ENCODE measurements at regions not wholly inside any gene's neighbourhood (a gene's known extent, or its start where the extent isn't known, plus 50 kb on each side); places are given as distances from the start of the nearest gene placed in this dataset.
A peak's percentile ranks its signal among the peaks of the same experiment; 100 is the strongest.

GRCh38 chr1:218926631-218927030 lies 247.0 kb upstream of the LYPLAL1 start:
- H2BK120ac ChIP-seq (ENCODE audit: low read depth, low read length), result no peak overlapping the region
- H3K4me3 ChIP-seq (ENCODE audit: low read length in 2 of 2), result no peak overlapping the region
- DNase-seq (ENCODE audit: low spot score), result peak; percentile 9
- no peak overlapping the region for H2AFZ ChIP-seq (ENCODE audit: low read length)
- no peaks in the 10 kb centered on the region for H3K79me1 ChIP-seq (ENCODE audit: low read depth, low read length)
- no peak overlapping the region for H3K4ac ChIP-seq (ENCODE audit: low read length)
- no CpG with 5 or more reads among the region's 2 CpGs for WGBS, 2 donors (ENCODE audit: extremely low coverage in 2 of 2, insufficient read length in 2 of 2, insufficient replicate concordance in 1 of 2)
- H3K9me3 ChIP-seq (replicated peaks in 1 of 2; ENCODE audit: control insufficient read depth in 2 of 2, insufficient read depth in 1 of 2, low read depth in 1 of 2, low read length in 2 of 2), result no peaks in the 10 kb centered on the region
- no peak overlapping the region for H2BK5ac ChIP-seq (ENCODE audit: low read length)
- no peaks in the 10 kb centered on the region for H3K27me3 ChIP-seq (ENCODE audit: control insufficient read depth in 3 of 3, insufficient read depth in 3 of 3, low read depth in 1 of 3, low read length in 3 of 3)
- H4K91ac ChIP-seq (ENCODE audit: low read depth, low read length, poor library complexity), result no peak overlapping the region
- peaks cover 2 to 14% of the 10 kb centered on the region in 2 donors for H3K4me1 ChIP-seq (ENCODE audit: control insufficient read depth in 2 of 2, insufficient read depth in 1 of 2, low read depth in 1 of 2, low read length in 2 of 2)
- no peak overlapping the region for H2BK15ac ChIP-seq (ENCODE audit: low read length)
- no peak overlapping the region for H3K4me2 ChIP-seq (ENCODE audit: insufficient read depth, low read length, poor library complexity, severe bottlenecking)
- no peaks in the 10 kb centered on the region for H3K36me3 ChIP-seq (replicated peaks in 1 of 2; ENCODE audit: control insufficient read depth in 2 of 2, insufficient read depth in 2 of 2, low read length in 2 of 2)
- no peak overlapping the region for H2BK12ac ChIP-seq (ENCODE audit: low read length)
- H3K18ac ChIP-seq (ENCODE audit: low read length), result no peak overlapping the region
- no peak overlapping the region for H3K9ac ChIP-seq (ENCODE audit: low read depth, low read length, poor library complexity)
- no peak overlapping the region for H3K14ac ChIP-seq (ENCODE audit: low read length)
- no peak overlapping the region for H3K23ac ChIP-seq (ENCODE audit: low read depth, low read length, poor library complexity)
- H3K27ac ChIP-seq (replicated peaks; ENCODE audit: low read length), result no peak overlapping the region
- no peak overlapping the region for H2AK5ac ChIP-seq (ENCODE audit: low read depth, low read length)
- no peak overlapping the region for H4K8ac ChIP-seq (ENCODE audit: low read depth, low read length)

- H2AFZ ChIP-seq (ENCODE audit: low read length), result no peak overlapping the region
- H3K9ac ChIP-seq (ENCODE audit: low read depth, low read length, poor library complexity), result no peak overlapping the region
- no peak overlapping the region for H2BK5ac ChIP-seq (ENCODE audit: low read length)
- no peak overlapping the region for H2AK5ac ChIP-seq (ENCODE audit: low read depth, low read length)
- H3K4me1 ChIP-seq (ENCODE audit: control insufficient read depth in 2 of 2, insufficient read depth in 1 of 2, low read depth in 1 of 2, low read length in 2 of 2), result peaks cover 2 to 14% of the 10 kb centered on the region in 2 donors
- no peak overlapping the region for H4K91ac ChIP-seq (ENCODE audit: low read depth, low read length, poor library complexity)
- H3K23ac ChIP-seq (ENCODE audit: low read depth, low read length, poor library complexity), result no peak overlapping the region
- H3K79me1 ChIP-seq (ENCODE audit: low read depth, low read length), result no peaks in the 10 kb centered on the region
- no peaks in the 10 kb centered on the region for H3K36me3 ChIP-seq (replicated peaks in 1 of 2; ENCODE audit: control insufficient read depth in 2 of 2, insufficient read depth in 2 of 2, low read length in 2 of 2)
- no peak overlapping the region for H3K4ac ChIP-seq (ENCODE audit: low read length)
- H4K8ac ChIP-seq (ENCODE audit: low read depth, low read length), result no peak overlapping the region
- H3K18ac ChIP-seq (ENCODE audit: low read length), result no peak overlapping the region
- peaks cover 0 to under 1% of the 10 kb centered on the region in 2 donors for H3K9me3 ChIP-seq (replicated peaks in 1 of 2; ENCODE audit: control insufficient read depth in 2 of 2, insufficient read depth in 1 of 2, low read depth in 1 of 2, low read length in 2 of 2)
- no peak overlapping the region for H2BK12ac ChIP-seq (ENCODE audit: low read length)
- no peak overlapping the region for H3K4me3 ChIP-seq (ENCODE audit: low read length in 2 of 2)
- no peak overlapping the region for H3K4me2 ChIP-seq (ENCODE audit: insufficient read depth, low read length, poor library complexity, severe bottlenecking)
- no CpG with 5 or more reads among the region's 3 CpGs for WGBS, 2 donors (ENCODE audit: extremely low coverage in 2 of 2, insufficient read length in 2 of 2, insufficient replicate concordance in 1 of 2)
- H2BK120ac ChIP-seq (ENCODE audit: low read depth, low read length), result no peak overlapping the region
- H3K14ac ChIP-seq (ENCODE audit: low read length), result no peak overlapping the region
- no peak overlapping the region for H3K27ac ChIP-seq (replicated peaks; ENCODE audit: low read length)
- H3K27me3 ChIP-seq (ENCODE audit: control insufficient read depth in 3 of 3, insufficient read depth in 3 of 3, low read depth in 1 of 3, low read length in 3 of 3), result no peaks in the 10 kb centered on the region
- DNase-seq (ENCODE audit: low spot score), result no peak
- H2BK15ac ChIP-seq (ENCODE audit: low read length), result no peak overlapping the region
Observed at GRCh38 chr1:218930000-218930399, 243.7 kb upstream of the LYPLAL1 start.

DNA sequence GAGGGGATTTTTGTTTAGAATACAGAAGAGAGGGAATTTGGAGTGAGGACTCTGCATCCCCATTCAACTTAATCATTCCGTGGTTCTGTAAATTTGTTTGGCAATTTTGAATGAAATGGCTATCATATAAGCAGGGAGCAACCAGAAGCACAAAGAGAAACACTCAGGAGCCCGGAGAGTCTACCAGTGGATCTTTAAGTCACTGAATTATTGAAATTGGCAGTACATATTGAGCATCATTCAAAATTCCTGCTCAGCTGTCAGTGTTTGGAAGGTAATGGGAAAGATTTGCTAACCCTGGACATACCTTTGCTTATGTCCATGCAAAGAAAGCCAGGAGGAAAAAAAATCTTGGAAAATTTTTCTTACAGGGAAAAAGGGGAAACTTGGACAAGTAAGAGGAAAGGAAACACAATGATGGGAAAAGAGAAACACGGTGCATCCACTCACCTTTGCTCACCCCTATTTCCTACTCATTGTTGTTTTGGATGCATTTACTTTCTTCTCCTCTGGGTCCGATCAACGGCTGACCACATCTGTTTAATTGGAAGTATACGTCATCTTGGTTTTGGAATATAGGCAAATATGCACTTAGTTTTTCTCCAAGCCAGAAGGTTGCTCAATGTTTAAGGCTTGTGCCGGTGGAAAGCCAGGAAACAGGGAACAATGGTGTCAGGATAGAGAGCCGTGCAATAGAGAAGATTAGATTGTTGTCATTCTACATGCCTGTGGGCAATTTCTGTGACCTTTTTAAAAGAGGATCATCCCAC lies 243.0 kb upstream of the LYPLAL1 start:
- no peak overlapping the region for H2AFZ ChIP-seq (ENCODE audit: low read length)
- H4K91ac ChIP-seq (ENCODE audit: low read depth, low read length, poor library complexity), result no peak overlapping the region
- DNase-seq (ENCODE audit: low spot score), result no peak
- no peaks in the 10 kb centered on the region for H3K27me3 ChIP-seq (ENCODE audit: control insufficient read depth in 3 of 3, insufficient read depth in 3 of 3, low read depth in 1 of 3, low read length in 3 of 3)
- H3K4me2 ChIP-seq (ENCODE audit: insufficient read depth, low read length, poor library complexity, severe bottlenecking), result no peak overlapping the region
- H3K9me3 ChIP-seq (replicated peaks in 1 of 2; ENCODE audit: control insufficient read depth in 2 of 2, insufficient read depth in 1 of 2, low read depth in 1 of 2, low read length in 2 of 2), result peaks cover 0 to 4% of the 10 kb centered on the region in 2 donors
- no peak overlapping the region for H2BK5ac ChIP-seq (ENCODE audit: low read length)
- H3K9ac ChIP-seq (ENCODE audit: low read depth, low read length, poor library complexity), result no peak overlapping the region
- H3K4me3 ChIP-seq (ENCODE audit: low read length in 2 of 2), result no peak overlapping the region
- no peaks in the 10 kb centered on the region for H3K36me3 ChIP-seq (replicated peaks in 1 of 2; ENCODE audit: control insufficient read depth in 2 of 2, insufficient read depth in 2 of 2, low read length in 2 of 2)
- H3K4me1 ChIP-seq (ENCODE audit: control insufficient read depth in 2 of 2, insufficient read depth in 1 of 2, low read depth in 1 of 2, low read length in 2 of 2), result peaks cover 2 to 8% of the 10 kb centered on the region in 2 donors
- no peak overlapping the region for H3K23ac ChIP-seq (ENCODE audit: low read depth, low read length, poor library complexity)
- no peak overlapping the region for H2AK5ac ChIP-seq (ENCODE audit: low read depth, low read length)
- no peak overlapping the region for H3K14ac ChIP-seq (ENCODE audit: low read length)
- H2BK120ac ChIP-seq (ENCODE audit: low read depth, low read length), result no peak overlapping the region
- no peak overlapping the region for H4K8ac ChIP-seq (ENCODE audit: low read depth, low read length)
- H3K79me1 ChIP-seq (ENCODE audit: low read depth, low read length), result no peaks in the 10 kb centered on the region
- WGBS, 2 donors (ENCODE audit: extremely low coverage in 2 of 2, insufficient read length in 2 of 2, insufficient replicate concordance in 1 of 2), result no CpG with 5 or more reads among the region's 8 CpGs
- H3K4ac ChIP-seq (ENCODE audit: low read length), result no peak overlapping the region
- no peak overlapping the region for H3K27ac ChIP-seq (replicated peaks; ENCODE audit: low read length)
- no peak overlapping the region for H2BK15ac ChIP-seq (ENCODE audit: low read length)
- H2BK12ac ChIP-seq (ENCODE audit: low read length), result no peak overlapping the region
- H3K18ac ChIP-seq (ENCODE audit: low read length), result no peak overlapping the region

DNA sequence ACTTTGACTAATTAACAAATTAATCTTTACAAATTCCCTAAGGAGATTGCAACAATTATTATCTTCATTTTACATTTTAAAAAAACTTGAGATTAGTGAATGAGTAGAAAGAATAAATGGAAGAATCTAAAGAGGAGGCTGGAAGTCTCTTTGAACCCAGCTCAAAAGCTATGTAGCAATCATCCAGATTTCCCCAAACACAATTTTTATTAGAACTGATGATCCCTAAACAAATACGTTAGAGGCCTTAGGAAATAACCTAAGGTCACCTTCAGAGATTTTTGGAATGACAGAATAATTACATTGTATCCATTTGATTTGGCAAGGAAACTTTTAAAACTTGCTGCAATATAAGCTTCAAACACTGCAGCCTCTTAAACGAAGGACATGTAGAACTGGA lies 242.4 kb upstream of the LYPLAL1 start:
- Histone ChIP-seq H3K27ac (replicated peaks; ENCODE audit: low read length) (no peak overlapping the region), H3K4me3 (ENCODE audit: low read length in 2 of 2) (no peak overlapping the region), H2BK12ac (ENCODE audit: low read length) (no peak overlapping the region), H3K4me2 (ENCODE audit: insufficient read depth, low read length, poor library complexity, severe bottlenecking) (no peak overlapping the region), H4K8ac (ENCODE audit: low read depth, low read length) (no peak overlapping the region), H3K4ac (ENCODE audit: low read length) (no peak overlapping the region), H2BK15ac (ENCODE audit: low read length) (no peak overlapping the region), H3K9me3 (replicated peaks in 1 of 2; ENCODE audit: control insufficient read depth in 2 of 2, insufficient read depth in 1 of 2, low read depth in 1 of 2, low read length in 2 of 2) (peaks cover 0 to 8% of the 10 kb centered on the region in 2 donors), H3K23ac (ENCODE audit: low read depth, low read length, poor library complexity) (no peak overlapping the region), H2AK5ac (ENCODE audit: low read depth, low read length) (no peak overlapping the region), H3K14ac (ENCODE audit: low read length) (no peak overlapping the region), H2AFZ (ENCODE audit: low read length) (no peak overlapping the region), H2BK120ac (ENCODE audit: low read depth, low read length) (no peak overlapping the region), H3K79me1 (ENCODE audit: low read depth, low read length) (no peaks in the 10 kb centered on the region), H3K27me3 (ENCODE audit: control insufficient read depth in 3 of 3, insufficient read depth in 3 of 3, low read depth in 1 of 3, low read length in 3 of 3) (no peaks in the 10 kb centered on the region), H3K36me3 (replicated peaks in 1 of 2; ENCODE audit: control insufficient read depth in 2 of 2, insufficient read depth in 2 of 2, low read length in 2 of 2) (no peaks in the 10 kb centered on the region), H4K91ac (ENCODE audit: low read depth, low read length, poor library complexity) (no peak overlapping the region), H2BK5ac (ENCODE audit: low read length) (no peak overlapping the region), H3K9ac (ENCODE audit: low read depth, low read length, poor library complexity) (no peak overlapping the region), H3K4me1 (ENCODE audit: control insufficient read depth in 2 of 2, insufficient read depth in 1 of 2, low read depth in 1 of 2, low read length in 2 of 2) (peaks cover 0 to 8% of the 10 kb centered on the region in 2 donors), H3K18ac (ENCODE audit: low read length) (no peak overlapping the region)
- DNase-seq (ENCODE audit: low spot score), result no peak
- no CpG with 5 or more reads among the region's 2 CpGs for WGBS, 2 donors (ENCODE audit: extremely low coverage in 2 of 2, insufficient read length in 2 of 2, insufficient replicate concordance in 1 of 2)
